Body of pancreas (tissue), 4 donors: ENCODE measurements at regions not wholly inside any gene's neighbourhood (a gene's known extent, or its start where the extent isn't known, plus 50 kb on each side); places are given as distances from the start of the nearest gene placed in this dataset.

Source experiments
- POLR2A ChIP-seq, 3 donors: fragments of 450-650 bp; IDR thresholded peaks; one replicate each; pipeline ENCODE4 v1.6.1; 2016; ENCODE audit warnings: antibody characterized with exemption in 3 of 3, mild to moderate bottlenecking in 2 of 3
- TF ChIP-seq, protein P1 (sequence below), 7 experiments: fragments of 450-650 bp in 4 of 7; fragments of 200-600 bp in 3 of 7; sonication (generic) in 3 of 7; IDR thresholded peaks; one replicate each; pipeline ENCODE4 v1.5.1; 2016 to 2019; ENCODE audit warnings: antibody characterized with exemption in 7 of 7

DNA sequence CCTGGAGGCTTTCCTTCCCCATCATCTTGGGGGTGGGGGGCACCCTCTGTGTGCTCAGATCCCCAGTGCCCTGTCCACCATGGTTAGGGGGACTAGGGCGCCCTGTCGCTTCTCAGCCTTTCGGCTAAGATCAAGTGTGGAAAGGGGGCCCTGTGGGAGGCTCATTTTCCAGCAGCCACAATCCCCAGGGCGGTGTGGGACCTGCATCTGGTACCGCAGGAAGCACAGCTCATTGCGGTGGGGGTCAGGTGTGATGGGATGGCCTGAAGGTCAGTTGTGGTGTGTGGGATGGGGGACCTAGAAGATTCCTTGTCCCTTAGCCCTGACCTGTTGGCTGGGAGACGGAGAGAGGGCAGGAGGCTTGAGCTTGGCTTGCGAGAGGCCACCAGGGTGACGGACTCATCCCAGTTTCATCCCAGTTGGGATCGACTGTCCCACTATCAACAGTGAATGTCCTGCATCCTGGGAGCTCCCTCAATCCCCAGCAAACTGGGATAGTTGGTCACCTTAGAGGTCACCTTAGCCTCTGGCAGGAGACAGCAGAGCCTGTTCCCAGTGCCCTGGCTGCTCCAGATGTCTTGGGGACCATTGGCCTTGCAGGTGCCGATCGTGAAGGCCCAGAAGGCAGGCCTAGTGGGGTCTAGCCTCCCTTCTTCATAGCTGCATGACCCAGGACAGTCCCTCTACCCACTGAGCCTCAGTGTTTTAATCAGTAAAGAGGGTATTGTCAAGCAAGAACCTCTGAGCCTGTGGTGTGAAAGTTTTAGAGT is 64.5 kb upstream of the PMEPA1 start:
- TF ChIP-seq, protein P1, sequence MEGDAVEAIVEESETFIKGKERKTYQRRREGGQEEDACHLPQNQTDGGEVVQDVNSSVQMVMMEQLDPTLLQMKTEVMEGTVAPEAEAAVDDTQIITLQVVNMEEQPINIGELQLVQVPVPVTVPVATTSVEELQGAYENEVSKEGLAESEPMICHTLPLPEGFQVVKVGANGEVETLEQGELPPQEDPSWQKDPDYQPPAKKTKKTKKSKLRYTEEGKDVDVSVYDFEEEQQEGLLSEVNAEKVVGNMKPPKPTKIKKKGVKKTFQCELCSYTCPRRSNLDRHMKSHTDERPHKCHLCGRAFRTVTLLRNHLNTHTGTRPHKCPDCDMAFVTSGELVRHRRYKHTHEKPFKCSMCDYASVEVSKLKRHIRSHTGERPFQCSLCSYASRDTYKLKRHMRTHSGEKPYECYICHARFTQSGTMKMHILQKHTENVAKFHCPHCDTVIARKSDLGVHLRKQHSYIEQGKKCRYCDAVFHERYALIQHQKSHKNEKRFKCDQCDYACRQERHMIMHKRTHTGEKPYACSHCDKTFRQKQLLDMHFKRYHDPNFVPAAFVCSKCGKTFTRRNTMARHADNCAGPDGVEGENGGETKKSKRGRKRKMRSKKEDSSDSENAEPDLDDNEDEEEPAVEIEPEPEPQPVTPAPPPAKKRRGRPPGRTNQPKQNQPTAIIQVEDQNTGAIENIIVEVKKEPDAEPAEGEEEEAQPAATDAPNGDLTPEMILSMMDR (IDR thresholded peaks at IDR 0.05) = no peak
- no peak for TF ChIP-seq POLR2A (IDR thresholded peaks at IDR 0.05)
